GM23338 (cell line): ENCODE measurements at regions not wholly inside any gene's neighbourhood (a gene's known extent, or its start where the extent isn't known, plus 50 kb on each side); places are given as distances from the start of the nearest gene placed in this dataset.

Experiments used
- ATAC-seq: fragments of 200-7000 bp; cut with Tn5 transposase; 3 replicates; pipeline ENCODE4 v1.9.1; 2020
- DNase-seq: peaks from one replicate; pipeline ENCODE4 v3.0.0-alpha.2; 2015; ENCODE audit warnings: low spot score
- H2AFZ ChIP-seq: fragments of 200-600 bp; sonication (generic); 2 replicates; pipeline ENCODE4 v1.8.0; 2016; ENCODE audit warnings: antibody characterized with exemption, mild to moderate bottlenecking, moderate library complexity
- H3F3A ChIP-seq: fragments of 200-600 bp; sonication (generic); replicated peaks from 2 replicates; pipeline ENCODE4 v1.8.0; 2017; ENCODE audit warnings: antibody characterized with exemption, mixed run types, low read depth
- H3K27ac ChIP-seq: fragments of 200-600 bp; sonication (generic); 2 replicates; pipeline ENCODE4 v1.6.1; 2016; ENCODE audit warnings: low read depth
- H3K27me3 ChIP-seq: fragments of 200-600 bp; sonication (generic); 2 replicates; pipeline ENCODE4 v1.8.0; 2016; ENCODE audit warnings: mild to moderate bottlenecking, mixed run types, moderate library complexity; ENCODE audit not compliant: insufficient read depth
- H3K36me3 ChIP-seq: fragments of 200-600 bp; sonication (generic); 2 replicates; pipeline ENCODE4 v1.8.0; 2016; ENCODE audit warnings: mild to moderate bottlenecking; ENCODE audit not compliant: insufficient read depth
- H3K4me1 ChIP-seq: fragments of 200-600 bp; sonication (generic); 2 replicates; pipeline ENCODE4 v1.8.0; 2016; ENCODE audit warnings: mild to moderate bottlenecking, moderate library complexity; ENCODE audit not compliant: insufficient read depth
- H3K4me2 ChIP-seq: fragments of 200-600 bp; sonication (generic); 2 replicates; pipeline ENCODE4 v1.7.1; 2017; ENCODE audit warnings: mixed run types
- H3K4me3 ChIP-seq: fragments of 200-600 bp; sonication (generic); 2 replicates; pipeline ENCODE4 v1.6.1; 2016; ENCODE audit warnings: mixed run types
- H3K79me2 ChIP-seq: fragments of 200-600 bp; sonication (generic); replicated peaks from 2 replicates; pipeline ENCODE4 v1.8.0; 2017; ENCODE audit warnings: mild to moderate bottlenecking; ENCODE audit not compliant: insufficient read depth
- H3K9me2 ChIP-seq: fragments of 200-600 bp; sonication (generic); 2 replicates; pipeline ENCODE4 v1.8.0; 2017; ENCODE audit not compliant: insufficient read depth
- H4K20me1 ChIP-seq: fragments of 200-600 bp; sonication (generic); replicated peaks from 2 replicates; pipeline ENCODE4 v1.8.0; 2017; ENCODE audit warnings: mild to moderate bottlenecking; ENCODE audit not compliant: insufficient read depth
- H3K27ac Mint-ChIP-seq: 2 replicates; pipeline ENCODE4 v1.8.0; 2020; ENCODE audit warnings: inconsistent platforms, mild to moderate bottlenecking, moderate library complexity, mixed read lengths
- H3K27me3 Mint-ChIP-seq: 3 replicates; pipeline ENCODE4 v1.8.0; 2022; ENCODE audit warnings: low read depth, mild to moderate bottlenecking, moderate library complexity, mixed read lengths, inconsistent platforms; ENCODE audit not compliant: insufficient read depth, poor library complexity
- H3K36me3 Mint-ChIP-seq: 3 replicates; pipeline ENCODE4 v1.8.0; 2021; ENCODE audit warnings: low read depth, mild to moderate bottlenecking, inconsistent platforms, moderate library complexity, mixed read lengths
- H3K4me1 Mint-ChIP-seq: 3 replicates; pipeline ENCODE4 v1.8.0; 2020; ENCODE audit warnings: mild to moderate bottlenecking, inconsistent platforms, mixed read lengths
- H3K4me3 Mint-ChIP-seq: 3 replicates; pipeline ENCODE4 v1.8.0; 2021; ENCODE audit warnings: moderate library complexity, mild to moderate bottlenecking, inconsistent platforms, mixed read lengths
- H3K9me3 Mint-ChIP-seq: 3 replicates; pipeline ENCODE4 v1.8.0; 2020; ENCODE audit warnings: moderate library complexity, mild to moderate bottlenecking, inconsistent platforms, mixed read lengths
- CREB1 ChIP-seq: fragments of 250-450 bp; sonication (Bioruptor Pico); IDR thresholded peaks from 2 replicates; pipeline ENCODE4 v1.5.0; 2020; ENCODE audit warnings: low read depth, mild to moderate bottlenecking, moderate library complexity
- CTCF ChIP-seq, 2 experiments: fragments of 200-600 bp in 1 of 2; sonication (generic) in 1 of 2; conservative IDR thresholded peaks; 2 replicates each; pipeline versions ENCODE4 v1.5.1 to v1.6.1; 2016 to 2017; ENCODE audit warnings: antibody characterized with exemption in 2 of 2, low read depth in 2 of 2, mild to moderate bottlenecking in 2 of 2, moderate library complexity in 1 of 2
- EZH2 ChIP-seq: fragments of 200-600 bp; sonication (generic); IDR thresholded peaks from one replicate; pipeline ENCODE4 v1.8.0; 2017; ENCODE audit warnings: antibody characterized with exemption, mild to moderate bottlenecking, low read depth; ENCODE audit not compliant: unreplicated experiment
- EZH2phosphoT487 ChIP-seq: fragments of 200-600 bp; sonication (generic); IDR thresholded peaks from one replicate; pipeline ENCODE4 v1.8.1; 2018; ENCODE audit warnings: antibody characterized with exemption; ENCODE audit not compliant: unreplicated experiment
- POLR2AphosphoS5 ChIP-seq: IDR thresholded peaks from 2 replicates; pipeline ENCODE4 v1.6.1; 2016; ENCODE audit warnings: antibody characterized with exemption, low read depth
- REST ChIP-seq: IDR thresholded peaks from one replicate; pipeline ENCODE4 v1.6.1; 2018; ENCODE audit warnings: antibody characterized with exemption; ENCODE audit not compliant: unreplicated experiment
- STAT1 ChIP-seq: IDR thresholded peaks from one replicate; pipeline ENCODE4 v1.6.1; 2016; ENCODE audit warnings: antibody characterized with exemption; ENCODE audit not compliant: unreplicated experiment
- ZNF114 ChIP-seq: fragments of 250-450 bp; sonication (Bioruptor Pico); IDR thresholded peaks from 2 replicates; pipeline ENCODE4 v1.5.0; 2020; ENCODE audit warnings: mild to moderate bottlenecking, moderate library complexity
- ZNF331 ChIP-seq: fragments of 250-450 bp; sonication (Bioruptor Pico); IDR thresholded peaks from 2 replicates; pipeline ENCODE4 v1.5.0; 2020; ENCODE audit warnings: low read depth, mild to moderate bottlenecking, moderate library complexity
- ZNF462 ChIP-seq: fragments of 250-450 bp; sonication (Bioruptor Pico); IDR thresholded peaks from 2 replicates; pipeline ENCODE4 v1.5.0; 2020; ENCODE audit warnings: mild to moderate bottlenecking, moderate library complexity

GRCh38 chr18:30675072-30675471 lies 367.5 kb downstream of the DSC3 start:
- H3K36me3 Mint-ChIP-seq = peaks cover 3% of the 10 kb centered on the region
- Histone ChIP-seq H3F3A (no peaks in the 10 kb centered on the region), H3K9me2 (no peaks in the 10 kb centered on the region), H3K4me3 (no peak overlapping the region), H3K27me3 (no peaks in the 10 kb centered on the region), H4K20me1 (no peaks in the 10 kb centered on the region), H2AFZ (no peak overlapping the region), H3K79me2 (no peaks in the 10 kb centered on the region), H3K4me2 (no peak overlapping the region), H3K27ac (no peak overlapping the region), H3K36me3 (no peaks in the 10 kb centered on the region), H3K4me1 (no peaks in the 10 kb centered on the region)
- no peak overlapping the region for H3K4me3 Mint-ChIP-seq
- TF ChIP-seq STAT1 (no peak), REST (no peak)
- H3K9me3 Mint-ChIP-seq = peaks cover 4% of the 10 kb centered on the region; the same call in 2 of the 3 replicates
- ATAC-seq (no peak), DNase-seq (no peak)
- no peak overlapping the region for H3K27ac Mint-ChIP-seq
- H3K4me1 Mint-ChIP-seq = no peaks in the 10 kb centered on the region
- H3K27me3 Mint-ChIP-seq = no peaks in the 10 kb centered on the region

GRCh38 chr18:30674596-30674995 lies 367.9 kb downstream of the DSC3 start:
- no peaks in the 10 kb centered on the region for H3K27me3 ChIP-seq
- no peaks in the 10 kb centered on the region for H3K36me3 ChIP-seq
- H3K79me2 ChIP-seq = no peaks in the 10 kb centered on the region
- H3K27me3 Mint-ChIP-seq = no peaks in the 10 kb centered on the region
- H3K4me1 Mint-ChIP-seq = no peaks in the 10 kb centered on the region
- no peaks in the 10 kb centered on the region for H3K9me2 ChIP-seq
- no peaks in the 10 kb centered on the region for H3F3A ChIP-seq
- H3K4me3 Mint-ChIP-seq = no peak overlapping the region
- no peak overlapping the region for H3K4me2 ChIP-seq
- ATAC-seq (no peak), DNase-seq (no peak)
- no peak overlapping the region for H2AFZ ChIP-seq
- no peaks in the 10 kb centered on the region for H4K20me1 ChIP-seq
- peaks cover 4% of the 10 kb centered on the region; the same call in 2 of the 3 replicates for H3K9me3 Mint-ChIP-seq
- H3K27ac ChIP-seq = no peak overlapping the region
- H3K27ac Mint-ChIP-seq = no peak overlapping the region
- no peak overlapping the region for H3K4me3 ChIP-seq
- H3K36me3 Mint-ChIP-seq = peaks cover 3% of the 10 kb centered on the region
- H3K4me1 ChIP-seq = no peaks in the 10 kb centered on the region
- TF ChIP-seq CTCF (conservative IDR thresholded peaks at IDR 0.05; ENCODE audit: low read depth in 2 of 2) (no peak), POLR2AphosphoS5 (no peak), ZNF331 (CRISPR knock-in tag) (no peak), CREB1 (CRISPR knock-in tag) (no peak), EZH2 (no peak), ZNF462 (CRISPR knock-in tag) (no peak), ZNF114 (no peak), EZH2phosphoT487 (no peak)
